ENCODE measurements at regions not wholly inside any gene's neighbourhood (a gene's known extent, or its start where the extent isn't known, plus 50 kb on each side); places are given as distances from the start of the nearest gene placed in this dataset.

DNA sequence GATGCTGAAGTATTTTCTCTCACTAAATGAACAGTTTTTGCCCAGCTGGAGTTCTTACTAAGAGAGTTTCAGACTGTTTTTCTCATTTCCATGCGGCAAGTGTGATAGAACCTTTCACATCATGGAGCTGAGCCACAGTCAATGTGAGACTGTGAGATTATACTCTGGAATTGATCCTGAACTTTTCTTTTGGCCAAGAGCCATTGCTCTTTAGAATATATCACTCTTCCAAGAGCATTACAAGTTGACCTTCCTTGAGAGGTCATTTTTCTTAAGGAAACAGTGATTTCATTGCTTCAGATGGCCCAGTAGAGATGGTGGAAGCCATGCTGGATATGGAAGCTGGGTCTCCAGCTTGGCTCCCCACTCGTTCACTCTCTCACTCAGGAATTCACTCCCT is 212.9 kb upstream of the UMPS start:
- in situ Hi-C loops (cut with MboI; ENCODE audit: low sequenced_read_pairs, unreplicated experiment) = no loop called here
- DNase-seq (ENCODE audit: low spot score) = no peak
- TF ChIP-seq, protein P1, sequence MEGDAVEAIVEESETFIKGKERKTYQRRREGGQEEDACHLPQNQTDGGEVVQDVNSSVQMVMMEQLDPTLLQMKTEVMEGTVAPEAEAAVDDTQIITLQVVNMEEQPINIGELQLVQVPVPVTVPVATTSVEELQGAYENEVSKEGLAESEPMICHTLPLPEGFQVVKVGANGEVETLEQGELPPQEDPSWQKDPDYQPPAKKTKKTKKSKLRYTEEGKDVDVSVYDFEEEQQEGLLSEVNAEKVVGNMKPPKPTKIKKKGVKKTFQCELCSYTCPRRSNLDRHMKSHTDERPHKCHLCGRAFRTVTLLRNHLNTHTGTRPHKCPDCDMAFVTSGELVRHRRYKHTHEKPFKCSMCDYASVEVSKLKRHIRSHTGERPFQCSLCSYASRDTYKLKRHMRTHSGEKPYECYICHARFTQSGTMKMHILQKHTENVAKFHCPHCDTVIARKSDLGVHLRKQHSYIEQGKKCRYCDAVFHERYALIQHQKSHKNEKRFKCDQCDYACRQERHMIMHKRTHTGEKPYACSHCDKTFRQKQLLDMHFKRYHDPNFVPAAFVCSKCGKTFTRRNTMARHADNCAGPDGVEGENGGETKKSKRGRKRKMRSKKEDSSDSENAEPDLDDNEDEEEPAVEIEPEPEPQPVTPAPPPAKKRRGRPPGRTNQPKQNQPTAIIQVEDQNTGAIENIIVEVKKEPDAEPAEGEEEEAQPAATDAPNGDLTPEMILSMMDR (IDR thresholded peaks at IDR 0.05; ENCODE audit: borderline replicate concordance, control extremely low read depth, extremely low read depth, insufficient read depth, missing control alignments) = no peak

DNA sequence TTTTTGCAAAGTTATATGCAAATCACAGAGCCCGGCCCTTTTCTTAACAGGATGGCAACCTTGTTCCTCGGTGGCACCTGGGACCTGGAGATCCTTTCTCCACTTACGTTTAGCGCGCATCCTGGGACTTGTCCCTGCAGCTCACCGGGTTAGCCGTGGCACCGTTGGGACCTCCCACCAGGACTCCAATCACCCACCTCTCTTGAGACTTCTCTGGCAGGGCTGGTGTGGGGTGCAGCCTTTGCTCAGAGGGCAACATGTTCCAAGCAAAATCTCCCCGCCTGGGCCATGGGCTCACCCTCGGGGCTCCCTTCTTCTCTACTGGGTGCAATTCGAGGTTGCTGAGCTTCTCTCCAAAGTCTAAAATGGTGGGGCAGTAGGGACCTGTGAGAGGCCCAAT is 211.9 kb upstream of the UMPS start:
- TF ChIP-seq, protein P1 (IDR thresholded peaks at IDR 0.05; ENCODE audit: borderline replicate concordance, control extremely low read depth, extremely low read depth, insufficient read depth, missing control alignments) = no peak
- in situ Hi-C loops (cut with MboI; ENCODE audit: low sequenced_read_pairs, unreplicated experiment) = no loop called here
- no peak for DNase-seq (ENCODE audit: low spot score)

DNA sequence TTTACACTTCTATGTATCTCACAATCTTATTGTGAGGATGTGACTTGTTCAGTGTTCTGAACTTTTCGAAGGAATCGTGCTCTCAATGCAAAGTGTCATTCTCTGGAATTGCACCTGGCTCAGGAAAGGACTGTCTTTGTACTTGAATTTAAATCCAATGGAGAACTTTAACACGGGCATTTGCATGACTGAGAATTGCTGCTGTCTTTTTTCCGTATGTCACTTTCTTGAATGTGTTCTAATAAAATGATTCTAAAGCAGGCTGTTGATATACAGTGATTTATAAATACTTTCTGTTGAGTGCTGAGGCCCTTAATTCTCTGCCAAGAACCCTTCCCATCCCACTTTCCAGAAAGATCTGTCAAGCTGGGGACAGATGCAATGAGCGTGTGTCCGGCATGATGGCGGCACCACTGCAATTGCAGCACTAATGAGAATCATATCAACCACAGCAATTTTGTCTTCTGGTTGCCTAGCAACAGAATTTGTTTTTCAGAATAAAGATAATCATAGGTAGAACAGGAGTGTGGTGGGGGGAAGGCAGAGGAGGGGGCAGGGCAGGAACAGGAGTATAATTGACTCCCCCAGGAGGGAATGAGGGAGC is 210.6 kb upstream of the UMPS start:
- in situ Hi-C loops (cut with MboI; ENCODE audit: low sequenced_read_pairs, unreplicated experiment) = no loop called here

DNA sequence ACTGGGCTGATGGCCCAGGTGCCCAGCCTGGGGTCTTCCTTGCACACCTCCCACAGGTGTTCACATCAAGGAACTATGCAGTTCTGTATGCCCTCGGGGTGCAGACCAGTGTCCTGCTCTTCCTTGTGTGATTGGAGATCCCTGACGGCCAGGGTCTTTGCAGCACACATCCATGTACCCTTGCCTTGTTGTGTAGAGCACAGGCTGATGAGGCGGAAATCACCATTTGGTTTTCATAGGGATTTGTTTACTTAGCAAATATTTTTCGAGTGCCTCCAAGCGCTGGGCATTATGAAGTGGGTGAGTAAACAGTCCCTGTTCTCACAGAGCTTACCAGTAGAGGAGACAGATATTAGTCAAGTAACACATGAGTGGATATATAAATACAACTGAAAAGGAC is 209.3 kb upstream of the UMPS start:
- no peak for DNase-seq (ENCODE audit: low spot score)
- TF ChIP-seq, protein P1 (IDR thresholded peaks at IDR 0.05; ENCODE audit: borderline replicate concordance, control extremely low read depth, extremely low read depth, insufficient read depth, missing control alignments) = no peak
- in situ Hi-C loops (cut with MboI; ENCODE audit: low sequenced_read_pairs, unreplicated experiment) = no loop called here

More for the DNA sequence above, 210.6 kb upstream of the UMPS start:
- DNase-seq (ENCODE audit: low spot score) = no peak
- TF ChIP-seq, protein P1 (IDR thresholded peaks at IDR 0.05; ENCODE audit: borderline replicate concordance, control extremely low read depth, extremely low read depth, insufficient read depth, missing control alignments) = no peak

DNA sequence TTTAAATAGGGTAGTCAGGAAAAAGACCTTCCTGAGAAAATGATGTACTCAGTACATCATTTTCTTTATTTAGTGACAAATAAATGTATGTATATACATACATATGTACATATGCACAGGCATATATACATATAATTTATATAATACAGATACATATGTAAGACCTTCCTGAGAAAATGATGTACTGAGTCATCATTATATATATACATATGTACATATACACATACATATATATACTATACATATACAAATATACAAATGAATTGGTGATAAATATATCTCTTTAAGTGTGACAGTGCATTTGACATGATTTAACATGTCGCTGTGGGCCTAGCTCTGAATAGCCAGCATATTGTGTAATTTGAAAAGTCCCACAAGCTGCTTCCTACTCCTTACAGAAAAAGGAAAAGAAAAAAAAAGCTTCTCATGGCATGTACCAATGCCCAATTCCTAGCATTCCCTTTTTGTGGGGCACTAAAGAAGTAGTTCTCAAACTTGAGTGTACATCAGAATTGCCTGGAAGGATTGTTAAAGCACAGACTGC is 208.1 kb upstream of the UMPS start:
- in situ Hi-C loops (cut with MboI; ENCODE audit: low sequenced_read_pairs, unreplicated experiment) = no loop called here
- TF ChIP-seq, protein P1 (IDR thresholded peaks at IDR 0.05; ENCODE audit: borderline replicate concordance, control extremely low read depth, extremely low read depth, insufficient read depth, missing control alignments) = no peak
- DNase-seq (ENCODE audit: low spot score) = no peak

DNA sequence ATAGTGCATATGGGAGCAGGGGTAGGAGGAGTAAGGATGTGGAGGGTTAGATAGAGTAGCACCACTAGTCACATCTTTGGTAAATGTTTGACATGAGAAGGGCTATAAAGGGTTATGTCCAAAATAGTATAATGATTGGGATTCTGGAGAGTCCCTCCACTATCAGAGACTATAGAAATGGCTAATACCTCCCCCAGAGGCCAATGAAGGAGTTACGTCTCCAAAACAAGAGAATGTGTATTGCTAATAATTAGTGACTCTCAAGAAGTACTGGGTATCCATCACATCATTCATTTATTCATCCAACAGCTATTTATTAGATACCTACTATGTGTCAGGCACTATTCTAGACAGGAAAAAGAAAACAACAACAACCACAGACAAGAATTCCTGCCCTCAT is 203.7 kb upstream of the UMPS start:
- in situ Hi-C loops (cut with MboI; ENCODE audit: low sequenced_read_pairs, unreplicated experiment) = no loop called here
- DNase-seq (ENCODE audit: low spot score) = no peak
- TF ChIP-seq, protein P1 (IDR thresholded peaks at IDR 0.05; ENCODE audit: borderline replicate concordance, control extremely low read depth, extremely low read depth, insufficient read depth, missing control alignments) = no peak

Data from GM13976 (cell line).